ENCODE measurements at regions not wholly inside any gene's neighbourhood (a gene's known extent, or its start where the extent isn't known, plus 50 kb on each side); places are given as distances from the start of the nearest gene placed in this dataset.
A peak's percentile ranks its signal among the peaks of the same experiment; 100 is the strongest.
"Not testable (repeated sequence)": the region's sequence is repeated elsewhere in the genome, so short reads cannot be mapped to it uniquely, and the experiment has no call there.

GRCh38 chr5:25006734-25007133 lies 362.0 kb upstream of the CDH10 start:
- peak; percentile 76 for TF ChIP-seq CTCF (conservative IDR thresholded peaks at IDR 0.05; ENCODE audit: low read length)
- peak; percentile 83 for DNase-seq (ENCODE audit: low read depth)
- H3K4me3 ChIP-seq (ENCODE audit: low read length) = no peak overlapping the region

GRCh38 chr5:25006237-25006636 lies 361.5 kb upstream of the CDH10 start:
- no peak for TF ChIP-seq CTCF (conservative IDR thresholded peaks at IDR 0.05; ENCODE audit: low read length)
- no peak for DNase-seq (ENCODE audit: low read depth)
- H3K4me3 ChIP-seq (ENCODE audit: low read length) = no peak overlapping the region

GRCh38 chr5:25005431-25005830 lies 360.7 kb upstream of the CDH10 start:
- TF ChIP-seq CTCF (conservative IDR thresholded peaks at IDR 0.05; ENCODE audit: low read length) = no peak
- DNase-seq (ENCODE audit: low read depth) = no peak
- no peak overlapping the region for H3K4me3 ChIP-seq (ENCODE audit: low read length)

GRCh38 chr5:25002371-25002770 lies 357.6 kb upstream of the CDH10 start:
- no peak overlapping the region for H3K4me3 ChIP-seq (ENCODE audit: low read length)
- no peak for DNase-seq (ENCODE audit: low read depth)
- TF ChIP-seq CTCF (conservative IDR thresholded peaks at IDR 0.05; ENCODE audit: low read length) = no peak

- no peak for DNase-seq (ENCODE audit: low read depth)
- H3K4me3 ChIP-seq (ENCODE audit: low read length) = no peak overlapping the region
- TF ChIP-seq CTCF (conservative IDR thresholded peaks at IDR 0.05; ENCODE audit: low read length) = no peak
Measured at GRCh38 chr5:24999732-25000131, 355.0 kb upstream of the CDH10 start.

- no peak for DNase-seq (ENCODE audit: low read depth)
- no peak for TF ChIP-seq CTCF (conservative IDR thresholded peaks at IDR 0.05; ENCODE audit: low read length)
- no peak overlapping the region for H3K4me3 ChIP-seq (ENCODE audit: low read length)
Measured at GRCh38 chr5:24998641-24999040, 353.9 kb upstream of the CDH10 start.

- DNase-seq (ENCODE audit: low read depth) = no peak
- TF ChIP-seq CTCF (conservative IDR thresholded peaks at IDR 0.05; ENCODE audit: low read length) = no peak
- H3K4me3 ChIP-seq (ENCODE audit: low read length) = no peak overlapping the region
Measured at GRCh38 chr5:24986326-24986725, 341.5 kb upstream of the CDH10 start.

- DNase-seq (ENCODE audit: low read depth); H3K4me3 ChIP-seq (ENCODE audit: low read length): not testable (repeated sequence)
Measured at GRCh38 chr5:24978552-24978951, 333.8 kb upstream of the CDH10 start.

All from AG10803 (cell line).